ENCODE measurements at regions not wholly inside any gene's neighbourhood (a gene's known extent, or its start where the extent isn't known, plus 50 kb on each side); places are given as distances from the start of the nearest gene placed in this dataset.
"Not testable (repeated sequence)": the region's sequence is repeated elsewhere in the genome, so short reads cannot be mapped to it uniquely, and the experiment has no call there.

DNA sequence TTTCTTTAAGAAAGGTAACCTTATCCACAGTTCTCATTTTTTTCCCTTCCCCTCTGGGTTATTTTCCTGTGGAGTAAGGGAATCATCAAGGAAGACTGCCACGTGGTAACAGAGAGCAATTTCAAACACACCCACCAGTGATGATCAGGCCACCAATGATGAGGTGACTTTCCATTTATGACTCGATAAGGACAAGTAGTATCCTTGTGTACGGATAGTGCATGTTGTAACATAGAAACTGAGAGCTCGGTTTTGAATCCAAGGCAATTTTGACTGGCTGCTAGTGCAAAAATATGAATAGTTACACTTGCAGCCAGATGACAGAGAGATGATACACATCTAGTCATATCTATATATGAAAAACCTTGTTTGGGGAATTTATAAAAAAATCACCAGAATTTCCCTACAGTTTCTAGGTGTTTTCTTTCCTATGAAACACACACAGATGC, 143.6 kb upstream of the TCF4 start:
- Histone ChIP-seq H3K4me3 (ENCODE audit: low read length) (no peak overlapping the region), H3K4me2 (ENCODE audit: low read depth, low read length) (no peak overlapping the region), H3K4me1 (ENCODE audit: low read length) (no peaks in the 10 kb centered on the region), H3K27me3 (replicated peaks; ENCODE audit: insufficient read depth, low read length) (no peaks in the 10 kb centered on the region), H2AFZ (ENCODE audit: low read length) (no peak overlapping the region), H3K9me3 (replicated peaks; ENCODE audit: insufficient read depth, low read length) (no peaks in the 10 kb centered on the region), H3K27ac (ENCODE audit: low read length) (no peak overlapping the region), H3K9ac (ENCODE audit: low read length) (no peak overlapping the region), H3K79me2 (ENCODE audit: low read length) (no peaks in the 10 kb centered on the region), H3K36me3 (replicated peaks; ENCODE audit: insufficient read depth, low read length) (no peaks in the 10 kb centered on the region), H3K9me2 (replicated peaks; ENCODE audit: insufficient read depth, low read length) (no peaks in the 10 kb centered on the region), H4K20me1 (ENCODE audit: insufficient read depth, low read length) (no peaks in the 10 kb centered on the region), H3F3A (ENCODE audit: insufficient read depth, low read length) (no peaks in the 10 kb centered on the region)
- DNase-seq: no peak
- TF ChIP-seq, protein P1, sequence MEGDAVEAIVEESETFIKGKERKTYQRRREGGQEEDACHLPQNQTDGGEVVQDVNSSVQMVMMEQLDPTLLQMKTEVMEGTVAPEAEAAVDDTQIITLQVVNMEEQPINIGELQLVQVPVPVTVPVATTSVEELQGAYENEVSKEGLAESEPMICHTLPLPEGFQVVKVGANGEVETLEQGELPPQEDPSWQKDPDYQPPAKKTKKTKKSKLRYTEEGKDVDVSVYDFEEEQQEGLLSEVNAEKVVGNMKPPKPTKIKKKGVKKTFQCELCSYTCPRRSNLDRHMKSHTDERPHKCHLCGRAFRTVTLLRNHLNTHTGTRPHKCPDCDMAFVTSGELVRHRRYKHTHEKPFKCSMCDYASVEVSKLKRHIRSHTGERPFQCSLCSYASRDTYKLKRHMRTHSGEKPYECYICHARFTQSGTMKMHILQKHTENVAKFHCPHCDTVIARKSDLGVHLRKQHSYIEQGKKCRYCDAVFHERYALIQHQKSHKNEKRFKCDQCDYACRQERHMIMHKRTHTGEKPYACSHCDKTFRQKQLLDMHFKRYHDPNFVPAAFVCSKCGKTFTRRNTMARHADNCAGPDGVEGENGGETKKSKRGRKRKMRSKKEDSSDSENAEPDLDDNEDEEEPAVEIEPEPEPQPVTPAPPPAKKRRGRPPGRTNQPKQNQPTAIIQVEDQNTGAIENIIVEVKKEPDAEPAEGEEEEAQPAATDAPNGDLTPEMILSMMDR (IDR thresholded peaks at IDR 0.05; ENCODE audit: low read length): no peak
- TF ChIP-seq EZH2 (optimal IDR thresholded peaks at IDR 0.05; ENCODE audit: low read depth, low read length): no peak
- TF ChIP-seq EZH2phosphoT487 (IDR thresholded peaks at IDR 0.05; ENCODE audit: low read length): no peak

DNA sequence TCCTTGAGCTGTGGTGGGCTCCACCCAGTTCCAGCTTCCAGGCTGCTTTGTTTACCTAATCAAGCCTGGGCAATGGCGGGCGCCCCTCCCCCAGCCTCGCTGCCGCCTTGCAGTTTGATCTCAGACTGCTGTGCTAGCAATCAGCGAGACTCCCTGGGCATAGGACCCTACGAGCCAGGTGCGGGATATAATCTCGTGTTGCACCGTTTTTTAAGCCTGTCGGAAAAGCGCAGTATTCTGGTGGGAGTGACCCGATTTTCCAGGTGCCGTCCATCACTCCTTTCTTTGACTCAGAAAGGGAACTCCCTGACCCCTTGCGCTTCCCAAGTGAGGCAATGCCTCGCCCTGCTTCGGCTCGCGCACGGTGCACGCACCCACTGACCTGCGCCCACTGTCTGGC, 133.0 kb upstream of the TCF4 start:
- H2AFZ ChIP-seq (ENCODE audit: low read length); H3K27me3 ChIP-seq (replicated peaks; ENCODE audit: insufficient read depth, low read length); H3K36me3 ChIP-seq (replicated peaks; ENCODE audit: insufficient read depth, low read length); H3K9me2 ChIP-seq (replicated peaks; ENCODE audit: insufficient read depth, low read length); H3F3A ChIP-seq (ENCODE audit: insufficient read depth, low read length); DNase-seq; H3K9me3 ChIP-seq (replicated peaks; ENCODE audit: insufficient read depth, low read length); H3K27ac ChIP-seq (ENCODE audit: low read length); H4K20me1 ChIP-seq (ENCODE audit: insufficient read depth, low read length); H3K9ac ChIP-seq (ENCODE audit: low read length); H3K4me2 ChIP-seq (ENCODE audit: low read depth, low read length); H3K4me3 ChIP-seq (ENCODE audit: low read length); H3K79me2 ChIP-seq (ENCODE audit: low read length); H3K4me1 ChIP-seq (ENCODE audit: low read length): not testable (repeated sequence)

- Histone ChIP-seq H3K4me3 (ENCODE audit: low read length) (no peak overlapping the region), H3K9me2 (replicated peaks; ENCODE audit: insufficient read depth, low read length) (no peaks in the 10 kb centered on the region), H3K9me3 (replicated peaks; ENCODE audit: insufficient read depth, low read length) (no peaks in the 10 kb centered on the region), H3K36me3 (replicated peaks; ENCODE audit: insufficient read depth, low read length) (no peaks in the 10 kb centered on the region), H3K27me3 (replicated peaks; ENCODE audit: insufficient read depth, low read length) (no peaks in the 10 kb centered on the region), H3K4me2 (ENCODE audit: low read depth, low read length) (no peak overlapping the region), H3K9ac (ENCODE audit: low read length) (no peak overlapping the region), H4K20me1 (ENCODE audit: insufficient read depth, low read length) (no peaks in the 10 kb centered on the region), H3K4me1 (ENCODE audit: low read length) (no peaks in the 10 kb centered on the region), H3K27ac (ENCODE audit: low read length) (no peak overlapping the region), H3K79me2 (ENCODE audit: low read length) (no peaks in the 10 kb centered on the region), H3F3A (ENCODE audit: insufficient read depth, low read length) (no peaks in the 10 kb centered on the region), H2AFZ (ENCODE audit: low read length) (no peak overlapping the region)
- DNase-seq: no peak
- no peak for TF ChIP-seq EZH2 (optimal IDR thresholded peaks at IDR 0.05; ENCODE audit: low read depth, low read length)
- TF ChIP-seq EZH2phosphoT487 (IDR thresholded peaks at IDR 0.05; ENCODE audit: low read length): no peak
- TF ChIP-seq, protein P1 (IDR thresholded peaks at IDR 0.05; ENCODE audit: low read length): no peak
Observed at GRCh38 chr18:55713707-55714106, 125.7 kb upstream of the TCF4 start.

DNA sequence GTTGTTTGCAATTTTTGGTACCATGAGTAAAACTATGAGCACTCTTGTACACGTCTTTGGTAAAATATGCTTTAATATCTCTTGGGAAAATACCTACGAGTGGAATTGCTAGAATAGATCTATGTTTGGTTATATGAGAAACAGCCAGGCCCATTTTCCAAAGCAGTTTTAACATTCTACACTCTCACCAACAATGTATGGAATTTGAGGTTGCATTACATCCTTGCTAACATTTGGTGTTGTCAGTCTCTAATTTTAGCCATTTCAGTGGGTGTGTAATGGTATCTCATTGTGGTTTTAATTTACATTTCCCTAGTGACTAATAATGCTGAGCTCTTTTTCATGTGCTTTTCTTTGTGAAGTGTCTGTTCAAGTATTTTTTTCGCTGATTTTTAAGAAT, 118.9 kb upstream of the TCF4 start:
- TF ChIP-seq, protein P1 (IDR thresholded peaks at IDR 0.05; ENCODE audit: low read length): no peak
- no peak for TF ChIP-seq EZH2phosphoT487 (IDR thresholded peaks at IDR 0.05; ENCODE audit: low read length)
- no peak for TF ChIP-seq EZH2 (optimal IDR thresholded peaks at IDR 0.05; ENCODE audit: low read depth, low read length)
- Histone ChIP-seq H3K36me3 (replicated peaks; ENCODE audit: insufficient read depth, low read length) (no peaks in the 10 kb centered on the region), H4K20me1 (ENCODE audit: insufficient read depth, low read length) (no peaks in the 10 kb centered on the region), H3K79me2 (ENCODE audit: low read length) (no peaks in the 10 kb centered on the region), H3K4me3 (ENCODE audit: low read length) (no peak overlapping the region), H3K9me2 (replicated peaks; ENCODE audit: insufficient read depth, low read length) (no peaks in the 10 kb centered on the region), H3F3A (ENCODE audit: insufficient read depth, low read length) (no peaks in the 10 kb centered on the region), H3K9ac (ENCODE audit: low read length) (no peak overlapping the region), H3K27me3 (replicated peaks; ENCODE audit: insufficient read depth, low read length) (no peaks in the 10 kb centered on the region), H2AFZ (ENCODE audit: low read length) (no peak overlapping the region), H3K4me2 (ENCODE audit: low read depth, low read length) (no peak overlapping the region), H3K9me3 (replicated peaks; ENCODE audit: insufficient read depth, low read length) (no peaks in the 10 kb centered on the region), H3K27ac (ENCODE audit: low read length) (no peak overlapping the region), H3K4me1 (ENCODE audit: low read length) (no peaks in the 10 kb centered on the region)
- DNase-seq: no peak

Data from MM.1S (cell line).